SK-N-SH (cell line): ENCODE measurements at regions not wholly inside any gene's neighbourhood (a gene's known extent, or its start where the extent isn't known, plus 50 kb on each side); places are given as distances from the start of the nearest gene placed in this dataset.

ENCODE experiments used
- CTCF ChIA-PET: fragments of 300-600, 350-600 bp; formaldehyde crosslinking; extraction: SDS; loops from one replicate; lab custom pipeline; 2021; lab: Yijun Ruan, JAX
- POLR2A ChIA-PET: fragments of 350-600 bp; sonication (Branson Sonifier 250); formaldehyde crosslinking; extraction: SDS; loops from one replicate; lab custom pipeline; 2020; ENCODE audit warnings: antibody characterized with exemption, inconsistent platforms; lab: Yijun Ruan, JAX
- DNase-seq: peaks from one replicate; pipeline ENCODE4 v3.0.0; 2012
- H2AFZ ChIP-seq: fragments of 200-600 bp; sonication (generic); 2 replicates; pipeline ENCODE4 v1.8.1; 2016; ENCODE audit warnings: antibody characterized with exemption, mild to moderate bottlenecking, low read depth
- H3F3A ChIP-seq: fragments of 200-600 bp; sonication (generic); replicated peaks from 2 replicates; pipeline ENCODE3; 2016; ENCODE audit warnings: antibody characterized with exemption, mild to moderate bottlenecking; ENCODE audit not compliant: insufficient read depth
- H3K27ac ChIP-seq, 2 experiments: fragments of 200-500 bp in 1 of 2; fragments of 200-600 bp in 1 of 2; sonication (Bioruptor generic) in 1 of 2; sonication (generic), shearing (Covaris generic) in 1 of 2; 2 replicates each; pipeline versions ENCODE4 v1.5.1 to v1.6.1; 2014 to 2016; ENCODE audit warnings: low read depth in 2 of 2, inconsistent platforms in 1 of 2, low read length in 1 of 2, mild to moderate bottlenecking in 1 of 2, mixed read lengths in 1 of 2
- H3K27me3 ChIP-seq: fragments of 200-600 bp; sonication (generic), shearing (Covaris generic); 2 replicates; pipeline ENCODE4 v1.6.1; 2016; ENCODE audit warnings: mixed run types; ENCODE audit not compliant: insufficient read depth
- H3K36me3 ChIP-seq, 2 experiments: fragments of 200-500 bp in 1 of 2; fragments of 200-600 bp in 1 of 2; sonication (Bioruptor generic) in 1 of 2; sonication (generic) in 1 of 2; replicated peaks in 1 of 2; 2 replicates each; pipeline versions ENCODE3 to v1.5.1; 2014 to 2016; ENCODE audit warnings: low read length in 1 of 2, mild to moderate bottlenecking in 1 of 2; ENCODE audit not compliant: insufficient read depth in 2 of 2, control insufficient read depth in 1 of 2
- H3K4me1 ChIP-seq, 2 experiments: fragments of 200-500 bp in 1 of 2; fragments of 200-600 bp in 1 of 2; sonication (Bioruptor generic) in 1 of 2; sonication (generic), shearing (Covaris generic) in 1 of 2; 2 replicates each; pipeline versions ENCODE4 v1.5.1 to v1.6.1; 2014 to 2016; ENCODE audit warnings: low read depth in 1 of 2, low read length in 1 of 2, mixed run types in 1 of 2; ENCODE audit not compliant: insufficient read depth in 2 of 2, control insufficient read depth in 1 of 2
- H3K4me2 ChIP-seq: fragments of 200-600 bp; sonication (generic), shearing (Covaris generic); 2 replicates; pipeline ENCODE4 v1.6.1; 2017; ENCODE audit warnings: mixed run types
- H3K4me3 ChIP-seq, 2 experiments: fragments of 200-500 bp in 1 of 2; fragments of 200-600 bp in 1 of 2; sonication (Bioruptor generic) in 1 of 2; sonication (generic), shearing (Covaris generic) in 1 of 2; 2 replicates each; pipeline versions ENCODE4 v1.5.1 to v1.8.1; 2014 to 2016; ENCODE audit warnings: low read depth in 2 of 2, inconsistent platforms in 1 of 2, low read length in 1 of 2, mild to moderate bottlenecking in 1 of 2, mixed read lengths in 1 of 2, moderate library complexity in 1 of 2
- H3K79me2 ChIP-seq: fragments of 200-600 bp; sonication (generic); 2 replicates; pipeline ENCODE4 v1.8.1; 2017; ENCODE audit warnings: mild to moderate bottlenecking; ENCODE audit not compliant: insufficient read depth
- H3K9ac ChIP-seq: fragments of 200-600 bp; sonication (generic); 2 replicates; pipeline ENCODE4 v1.6.1; 2017; ENCODE audit warnings: mixed run types
- H3K9me2 ChIP-seq: fragments of 200-600 bp; sonication (generic); 2 replicates; pipeline ENCODE4 v1.6.1; 2017; ENCODE audit warnings: mixed run types
- H3K9me3 ChIP-seq: fragments of 200-600 bp; sonication (generic); 2 replicates; pipeline ENCODE4 v1.6.1; 2017; ENCODE audit warnings: mixed run types, mild to moderate bottlenecking, moderate library complexity
- H4K20me1 ChIP-seq: fragments of 200-600 bp; sonication (generic); 2 replicates; pipeline ENCODE4 v1.6.1; 2017; ENCODE audit warnings: mild to moderate bottlenecking, mixed run types; ENCODE audit not compliant: insufficient read depth
- CHD2 ChIP-seq: fragments of 150-350 bp; IDR thresholded peaks from 2 replicates; pipeline ENCODE4 v1.6.1; 2018; ENCODE audit warnings: low read length; ENCODE audit not compliant: partially characterized antibody
- EP300 ChIP-seq, 2 experiments: IDR thresholded peaks; 2 replicates each; pipeline versions ENCODE4 v1.4.0 to v1.6.1; 2012; ENCODE audit warnings: borderline replicate concordance in 1 of 2, low read depth in 1 of 2, low read length in 1 of 2
- FOXJ3 ChIP-seq: sonication (generic); formaldehyde crosslinking; IDR thresholded peaks from 2 replicates; pipeline ENCODE4 v1.5.1; 2020; ENCODE audit warnings: mild to moderate bottlenecking, missing genetic modification reagents
- FOXM1 ChIP-seq: IDR thresholded peaks from 2 replicates; pipeline ENCODE4 v1.4.0; 2012; ENCODE audit warnings: low read depth, mild to moderate bottlenecking
- GABPA ChIP-seq: IDR thresholded peaks from 2 replicates; pipeline ENCODE4 v1.4.0; 2012; ENCODE audit warnings: low read depth, mild to moderate bottlenecking
- JUND ChIP-seq: IDR thresholded peaks from 2 replicates; pipeline ENCODE4 v1.4.0; 2012
- MEF2A ChIP-seq: IDR thresholded peaks from 2 replicates; pipeline ENCODE4 v1.4.0; 2012; ENCODE audit warnings: low read depth, borderline replicate concordance
- MXI1 ChIP-seq: IDR thresholded peaks from 2 replicates; pipeline ENCODE4 v1.6.1; 2012; ENCODE audit warnings: mild to moderate bottlenecking, low read depth, low read length, improper control_type of control experiment
- NRF1 ChIP-seq: IDR thresholded peaks from 2 replicates; pipeline ENCODE4 v1.6.1; 2012; ENCODE audit warnings: low read depth, mild to moderate bottlenecking, low read length
- POLR2AphosphoS5 ChIP-seq: IDR thresholded peaks from 2 replicates; pipeline ENCODE4 v1.6.1; 2012; ENCODE audit warnings: low read depth, low read length
- RXRA ChIP-seq: IDR thresholded peaks from 2 replicates; pipeline ENCODE4 v1.4.0; 2012; ENCODE audit warnings: low read depth, mild to moderate bottlenecking, borderline replicate concordance
- SMC3 ChIP-seq: IDR thresholded peaks from 2 replicates; pipeline ENCODE4 v1.6.1; 2012; ENCODE audit warnings: low read depth, low read length, improper control_type of control experiment
- TCF12 ChIP-seq: IDR thresholded peaks from 2 replicates; pipeline ENCODE4 v1.4.0; 2012
- YY1 ChIP-seq: IDR thresholded peaks from 2 replicates; pipeline ENCODE4 v1.4.0; 2012; ENCODE audit warnings: low read depth, mild to moderate bottlenecking
- WGBS: methylation state at CpG from one replicate; pipeline ENCODE4 v1.1.6; 2017; ENCODE audit warnings: low lambda C conversion rate; 5-methylcytosine and 5-hydroxymethylcytosine counted together
- TF ChIP-seq, protein P1 (sequence below): IDR thresholded peaks from 2 replicates; pipeline ENCODE4 v1.4.0; 2012; ENCODE audit warnings: low read depth, borderline replicate concordance
- TF ChIP-seq, protein P2 (sequence below): IDR thresholded peaks from 2 replicates; pipeline ENCODE4; 2012
- TF ChIP-seq, protein P3 (sequence below): fragments of 200-600 bp; sonication (generic); IDR thresholded peaks from 2 replicates; pipeline ENCODE4 v1.6.1; 2017; ENCODE audit warnings: antibody characterized with exemption, mild to moderate bottlenecking, moderate library complexity
- TF ChIP-seq, protein P4 (sequence below): fragments of 150-350 bp; IDR thresholded peaks from 2 replicates; pipeline ENCODE4 v1.6.1; 2017; ENCODE audit warnings: antibody characterized with exemption, low read length, low read depth, borderline replicate concordance

DNA sequence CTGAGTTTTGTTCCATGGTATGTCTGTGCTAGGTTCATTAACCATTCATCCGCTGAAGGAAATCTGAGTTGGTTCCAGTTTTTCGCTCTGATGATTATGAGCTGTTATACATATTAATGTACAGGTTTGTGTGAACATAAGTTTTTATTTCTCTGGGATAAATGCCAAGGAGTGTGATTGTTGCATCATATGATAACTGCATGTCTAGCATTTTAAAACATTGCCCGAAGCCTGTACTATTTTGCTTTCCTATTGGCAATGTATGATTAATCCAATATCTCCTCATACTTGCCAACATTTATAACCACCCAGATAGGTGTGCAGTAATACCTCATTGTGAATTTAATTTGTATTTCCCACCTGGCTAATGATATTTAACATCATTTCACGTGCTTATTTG lies 322.7 kb downstream of the ZNF326 start:
- H3K4me2 ChIP-seq: no peak overlapping the region
- H3K79me2 ChIP-seq: no peaks in the 10 kb centered on the region
- no peak overlapping the region for H2AFZ ChIP-seq
- no peaks in the 10 kb centered on the region for H3F3A ChIP-seq
- H3K27ac ChIP-seq: no peak overlapping the region
- H3K36me3 ChIP-seq: no peaks in the 10 kb centered on the region
- no peak overlapping the region for H3K9ac ChIP-seq
- H3K9me3 ChIP-seq: no peaks in the 10 kb centered on the region
- H4K20me1 ChIP-seq: no peaks in the 10 kb centered on the region
- no peak for DNase-seq
- WGBS: under 1% methylated on average over 4 of the region's 4 CpGs
- TF ChIP-seq YY1 (no peak), GABPA (no peak), SMC3 (no peak), MXI1 (no peak), NRF1 (no peak), TCF12 (no peak), EP300 (IDR thresholded peaks at IDR 0.05; ENCODE audit: borderline replicate concordance in 1 of 2, low read depth in 1 of 2, low read length in 1 of 2) (no peak)
- H3K4me1 ChIP-seq: no peaks in the 10 kb centered on the region; a peak in 1 of 4 replicates
- H3K9me2 ChIP-seq: no peaks in the 10 kb centered on the region
- CTCF ChIA-PET: no interaction called here
- POLR2A ChIA-PET: no interaction called here
- no peak overlapping the region for H3K4me3 ChIP-seq
- no peaks in the 10 kb centered on the region for H3K27me3 ChIP-seq

DNA sequence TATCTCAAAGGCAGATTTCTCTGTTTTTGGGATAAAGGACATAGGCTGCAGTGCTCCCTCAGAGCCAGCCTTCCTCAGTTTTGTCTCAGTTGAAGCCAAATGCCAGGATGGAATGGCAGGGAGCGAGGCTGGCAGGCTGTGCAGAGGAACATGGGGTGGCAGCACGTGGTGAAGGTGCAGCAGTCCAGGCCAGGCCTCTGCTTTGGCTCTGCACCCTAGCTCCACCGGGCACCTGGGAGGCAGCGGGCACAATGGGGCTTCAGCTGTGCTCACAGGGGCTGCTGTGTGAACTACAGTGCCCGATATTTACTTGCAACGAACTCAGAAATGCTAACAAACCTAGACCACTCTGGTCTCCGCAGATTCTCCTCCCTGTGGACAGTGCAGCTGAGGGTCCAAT lies 319.6 kb downstream of the ZNF326 start:
- ChIA-PET CTCF (no interaction called here), POLR2A (no interaction called here)

More for the DNA sequence above, 319.6 kb downstream of the ZNF326 start:
- H3K36me3 ChIP-seq: no peaks in the 10 kb centered on the region
- no peaks in the 10 kb centered on the region; a peak in 1 of 4 replicates for H3K4me1 ChIP-seq
- H3K9me2 ChIP-seq: no peaks in the 10 kb centered on the region
- DNase-seq: no peak
- no peak overlapping the region for H3K4me3 ChIP-seq
- H4K20me1 ChIP-seq: no peaks in the 10 kb centered on the region
- 20% methylated on average over 2 of the region's 7 CpGs for WGBS
- H3F3A ChIP-seq: no peaks in the 10 kb centered on the region
- no peak overlapping the region for H3K9ac ChIP-seq
- H3K4me2 ChIP-seq: no peak overlapping the region
- no peaks in the 10 kb centered on the region for H3K79me2 ChIP-seq
- no peak overlapping the region for H2AFZ ChIP-seq
- H3K27me3 ChIP-seq: no peaks in the 10 kb centered on the region
- H3K9me3 ChIP-seq: no peaks in the 10 kb centered on the region
- no peak overlapping the region for H3K27ac ChIP-seq
- no peak for TF ChIP-seq TCF12
- TF ChIP-seq, protein P1, sequence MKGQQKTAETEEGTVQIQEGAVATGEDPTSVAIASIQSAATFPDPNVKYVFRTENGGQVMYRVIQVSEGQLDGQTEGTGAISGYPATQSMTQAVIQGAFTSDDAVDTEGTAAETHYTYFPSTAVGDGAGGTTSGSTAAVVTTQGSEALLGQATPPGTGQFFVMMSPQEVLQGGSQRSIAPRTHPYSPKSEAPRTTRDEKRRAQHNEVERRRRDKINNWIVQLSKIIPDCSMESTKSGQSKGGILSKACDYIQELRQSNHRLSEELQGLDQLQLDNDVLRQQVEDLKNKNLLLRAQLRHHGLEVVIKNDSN: no peak
- no peak for TF ChIP-seq NRF1
- no peak for TF ChIP-seq JUND
- TF ChIP-seq GABPA: no peak
- no peak for TF ChIP-seq RXRA
- TF ChIP-seq FOXM1: no peak
- TF ChIP-seq, protein P2, sequence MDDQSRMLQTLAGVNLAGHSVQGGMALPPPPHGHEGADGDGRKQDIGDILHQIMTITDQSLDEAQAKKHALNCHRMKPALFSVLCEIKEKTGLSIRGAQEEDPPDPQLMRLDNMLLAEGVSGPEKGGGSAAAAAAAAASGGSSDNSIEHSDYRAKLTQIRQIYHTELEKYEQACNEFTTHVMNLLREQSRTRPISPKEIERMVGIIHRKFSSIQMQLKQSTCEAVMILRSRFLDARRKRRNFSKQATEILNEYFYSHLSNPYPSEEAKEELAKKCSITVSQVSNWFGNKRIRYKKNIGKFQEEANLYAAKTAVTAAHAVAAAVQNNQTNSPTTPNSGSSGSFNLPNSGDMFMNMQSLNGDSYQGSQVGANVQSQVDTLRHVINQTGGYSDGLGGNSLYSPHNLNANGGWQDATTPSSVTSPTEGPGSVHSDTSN: no peak
- no peak for TF ChIP-seq POLR2AphosphoS5
- TF ChIP-seq, protein P3, sequence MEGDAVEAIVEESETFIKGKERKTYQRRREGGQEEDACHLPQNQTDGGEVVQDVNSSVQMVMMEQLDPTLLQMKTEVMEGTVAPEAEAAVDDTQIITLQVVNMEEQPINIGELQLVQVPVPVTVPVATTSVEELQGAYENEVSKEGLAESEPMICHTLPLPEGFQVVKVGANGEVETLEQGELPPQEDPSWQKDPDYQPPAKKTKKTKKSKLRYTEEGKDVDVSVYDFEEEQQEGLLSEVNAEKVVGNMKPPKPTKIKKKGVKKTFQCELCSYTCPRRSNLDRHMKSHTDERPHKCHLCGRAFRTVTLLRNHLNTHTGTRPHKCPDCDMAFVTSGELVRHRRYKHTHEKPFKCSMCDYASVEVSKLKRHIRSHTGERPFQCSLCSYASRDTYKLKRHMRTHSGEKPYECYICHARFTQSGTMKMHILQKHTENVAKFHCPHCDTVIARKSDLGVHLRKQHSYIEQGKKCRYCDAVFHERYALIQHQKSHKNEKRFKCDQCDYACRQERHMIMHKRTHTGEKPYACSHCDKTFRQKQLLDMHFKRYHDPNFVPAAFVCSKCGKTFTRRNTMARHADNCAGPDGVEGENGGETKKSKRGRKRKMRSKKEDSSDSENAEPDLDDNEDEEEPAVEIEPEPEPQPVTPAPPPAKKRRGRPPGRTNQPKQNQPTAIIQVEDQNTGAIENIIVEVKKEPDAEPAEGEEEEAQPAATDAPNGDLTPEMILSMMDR: no peak
- TF ChIP-seq, protein P4, sequence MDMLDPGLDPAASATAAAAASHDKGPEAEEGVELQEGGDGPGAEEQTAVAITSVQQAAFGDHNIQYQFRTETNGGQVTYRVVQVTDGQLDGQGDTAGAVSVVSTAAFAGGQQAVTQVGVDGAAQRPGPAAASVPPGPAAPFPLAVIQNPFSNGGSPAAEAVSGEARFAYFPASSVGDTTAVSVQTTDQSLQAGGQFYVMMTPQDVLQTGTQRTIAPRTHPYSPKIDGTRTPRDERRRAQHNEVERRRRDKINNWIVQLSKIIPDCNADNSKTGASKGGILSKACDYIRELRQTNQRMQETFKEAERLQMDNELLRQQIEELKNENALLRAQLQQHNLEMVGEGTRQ: no peak
- no peak for TF ChIP-seq FOXJ3 (CRISPR knock-in tag)
- no peak for TF ChIP-seq SMC3
- no peak for TF ChIP-seq MXI1
- no peak for TF ChIP-seq MEF2A
- no peak for TF ChIP-seq EP300 (IDR thresholded peaks at IDR 0.05; ENCODE audit: borderline replicate concordance in 1 of 2, low read depth in 1 of 2, low read length in 1 of 2)
- no peak for TF ChIP-seq CHD2
